ENCODE measurements at regions not wholly inside any gene's neighbourhood (a gene's known extent, or its start where the extent isn't known, plus 50 kb on each side); places are given as distances from the start of the nearest gene placed in this dataset.

DNA sequence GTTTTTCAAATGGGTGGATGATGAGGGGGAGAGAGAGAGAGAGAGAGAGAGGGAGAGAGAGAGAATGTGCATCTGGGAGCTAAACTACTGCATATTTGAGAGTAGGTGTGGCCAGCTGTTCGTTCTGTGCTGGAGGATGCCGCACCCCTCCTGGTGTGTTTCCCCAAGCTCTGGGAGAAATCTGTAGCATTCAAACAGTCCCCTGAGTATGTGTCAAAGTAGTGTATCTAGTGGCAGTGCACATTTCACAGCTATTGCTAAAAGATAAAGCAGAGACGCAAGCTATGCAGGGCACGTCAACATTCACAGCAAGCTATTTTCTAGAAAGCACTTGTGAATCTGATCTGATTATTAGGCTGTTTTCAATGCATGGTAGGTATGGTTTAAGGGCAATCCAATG is 83.5 kb upstream of the LIMCH1 start:
- TF ChIP-seq, protein P1, sequence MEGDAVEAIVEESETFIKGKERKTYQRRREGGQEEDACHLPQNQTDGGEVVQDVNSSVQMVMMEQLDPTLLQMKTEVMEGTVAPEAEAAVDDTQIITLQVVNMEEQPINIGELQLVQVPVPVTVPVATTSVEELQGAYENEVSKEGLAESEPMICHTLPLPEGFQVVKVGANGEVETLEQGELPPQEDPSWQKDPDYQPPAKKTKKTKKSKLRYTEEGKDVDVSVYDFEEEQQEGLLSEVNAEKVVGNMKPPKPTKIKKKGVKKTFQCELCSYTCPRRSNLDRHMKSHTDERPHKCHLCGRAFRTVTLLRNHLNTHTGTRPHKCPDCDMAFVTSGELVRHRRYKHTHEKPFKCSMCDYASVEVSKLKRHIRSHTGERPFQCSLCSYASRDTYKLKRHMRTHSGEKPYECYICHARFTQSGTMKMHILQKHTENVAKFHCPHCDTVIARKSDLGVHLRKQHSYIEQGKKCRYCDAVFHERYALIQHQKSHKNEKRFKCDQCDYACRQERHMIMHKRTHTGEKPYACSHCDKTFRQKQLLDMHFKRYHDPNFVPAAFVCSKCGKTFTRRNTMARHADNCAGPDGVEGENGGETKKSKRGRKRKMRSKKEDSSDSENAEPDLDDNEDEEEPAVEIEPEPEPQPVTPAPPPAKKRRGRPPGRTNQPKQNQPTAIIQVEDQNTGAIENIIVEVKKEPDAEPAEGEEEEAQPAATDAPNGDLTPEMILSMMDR (conservative IDR thresholded peaks at IDR 0.05; ENCODE audit: low read length), result no peak
- TF ChIP-seq EZH2phosphoT487 (IDR thresholded peaks at IDR 0.05; ENCODE audit: borderline replicate concordance, low read depth, low read length), result no peak

Measured in OCI-LY7 (cell line).